ENCODE measurements at regions not wholly inside any gene's neighbourhood (a gene's known extent, or its start where the extent isn't known, plus 50 kb on each side); places are given as distances from the start of the nearest gene placed in this dataset.

DNA sequence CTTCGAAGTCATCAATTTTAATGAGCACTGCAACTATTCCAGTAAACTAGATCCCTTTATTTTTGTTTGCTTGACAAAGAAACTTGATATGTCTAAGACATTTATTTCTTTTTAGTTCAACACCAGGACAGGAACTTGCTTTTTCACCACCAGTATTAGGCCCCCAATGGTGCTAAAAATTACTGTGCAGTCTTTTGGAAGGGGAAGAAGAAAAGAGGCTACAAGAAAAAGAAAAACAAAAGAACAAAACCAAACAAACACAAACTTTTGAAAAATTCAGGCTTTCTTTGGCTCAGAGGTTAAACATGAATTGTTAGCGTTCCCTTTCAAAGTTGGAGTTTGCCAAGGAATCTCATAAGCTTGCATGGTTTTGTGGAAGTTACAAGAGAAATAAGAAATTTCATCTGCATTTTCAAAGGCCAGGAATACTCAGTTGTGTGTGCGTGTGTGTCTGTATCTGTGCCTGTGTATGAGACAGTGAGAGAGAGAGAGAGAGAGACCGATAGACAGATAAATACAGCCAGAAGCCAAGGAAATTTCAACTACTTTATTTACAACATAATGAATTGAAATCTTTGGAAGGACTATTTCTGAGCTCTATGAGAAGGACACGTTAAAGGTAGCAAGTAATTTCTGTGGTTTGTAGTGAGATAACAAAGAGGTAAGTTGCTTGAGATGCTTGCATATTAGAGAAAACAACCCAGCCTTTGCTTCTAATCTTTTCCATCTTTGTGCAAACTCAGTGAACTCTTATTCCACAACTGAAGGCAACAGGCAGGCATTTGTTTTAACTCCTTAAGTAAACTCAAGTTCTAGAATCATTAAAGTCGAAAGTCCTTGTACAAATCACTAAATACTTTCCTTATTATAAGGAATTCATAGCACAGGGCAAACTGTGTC, 171.0 kb upstream of the CITED2 start (continued):
- TF ChIP-seq, protein P1, sequence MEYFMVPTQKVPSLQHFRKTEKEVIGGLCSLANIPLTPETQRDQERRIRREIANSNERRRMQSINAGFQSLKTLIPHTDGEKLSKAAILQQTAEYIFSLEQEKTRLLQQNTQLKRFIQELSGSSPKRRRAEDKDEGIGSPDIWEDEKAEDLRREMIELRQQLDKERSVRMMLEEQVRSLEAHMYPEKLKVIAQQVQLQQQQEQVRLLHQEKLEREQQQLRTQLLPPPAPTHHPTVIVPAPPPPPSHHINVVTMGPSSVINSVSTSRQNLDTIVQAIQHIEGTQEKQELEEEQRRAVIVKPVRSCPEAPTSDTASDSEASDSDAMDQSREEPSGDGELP (CRISPR knock-in tag; IDR thresholded peaks at IDR 0.05; ENCODE audit: borderline replicate concordance): no peak
- TF ChIP-seq, protein P2, sequence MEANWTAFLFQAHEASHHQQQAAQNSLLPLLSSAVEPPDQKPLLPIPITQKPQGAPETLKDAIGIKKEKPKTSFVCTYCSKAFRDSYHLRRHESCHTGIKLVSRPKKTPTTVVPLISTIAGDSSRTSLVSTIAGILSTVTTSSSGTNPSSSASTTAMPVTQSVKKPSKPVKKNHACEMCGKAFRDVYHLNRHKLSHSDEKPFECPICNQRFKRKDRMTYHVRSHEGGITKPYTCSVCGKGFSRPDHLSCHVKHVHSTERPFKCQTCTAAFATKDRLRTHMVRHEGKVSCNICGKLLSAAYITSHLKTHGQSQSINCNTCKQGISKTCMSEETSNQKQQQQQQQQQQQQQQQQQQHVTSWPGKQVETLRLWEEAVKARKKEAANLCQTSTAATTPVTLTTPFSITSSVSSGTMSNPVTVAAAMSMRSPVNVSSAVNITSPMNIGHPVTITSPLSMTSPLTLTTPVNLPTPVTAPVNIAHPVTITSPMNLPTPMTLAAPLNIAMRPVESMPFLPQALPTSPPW (CRISPR knock-in tag; IDR thresholded peaks at IDR 0.05): no peak
- TF ChIP-seq MTA3 (IDR thresholded peaks at IDR 0.05; ENCODE audit: borderline replicate concordance): no peak
- TF ChIP-seq ZNF57 (CRISPR knock-in tag; IDR thresholded peaks at IDR 0.05): no peak
- TF ChIP-seq, protein P3, sequence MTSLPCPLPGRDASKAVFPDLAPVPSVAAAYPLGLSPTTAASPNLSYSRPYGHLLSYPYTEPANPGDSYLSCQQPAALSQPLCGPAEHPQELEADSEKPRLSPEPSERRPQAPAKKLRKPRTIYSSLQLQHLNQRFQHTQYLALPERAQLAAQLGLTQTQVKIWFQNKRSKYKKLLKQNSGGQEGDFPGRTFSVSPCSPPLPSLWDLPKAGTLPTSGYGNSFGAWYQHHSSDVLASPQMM (CRISPR knock-in tag; IDR thresholded peaks at IDR 0.05): no peak
- peak; percentile 45; the same call in 1 of the 2 replicates for TF ChIP-seq CEBPB (tag; IDR thresholded peaks at IDR 0.05)
- 0 out of 4 replicates have a peak, but pooled peaks of 1 of the 2 experiments have one; percentile 14 for TF ChIP-seq FOXA3 (CRISPR knock-in tag; conservative IDR thresholded peaks at IDR 0.05 in 1 of 2, IDR thresholded peaks at IDR 0.05 in 1 of 2)
- TF ChIP-seq ZNF311 (CRISPR knock-in tag; IDR thresholded peaks at IDR 0.05): no peak
- no peak for TF ChIP-seq ZNF778 (CRISPR knock-in tag; IDR thresholded peaks at IDR 0.05)
- peak; percentile 18 for TF ChIP-seq TAF9B (IDR thresholded peaks at IDR 0.05; ENCODE audit: partially characterized antibody)
- TF ChIP-seq ZNF584 (CRISPR knock-in tag; IDR thresholded peaks at IDR 0.05; ENCODE audit: low read depth): no peak
- no peak for TF ChIP-seq CREB1 (IDR thresholded peaks at IDR 0.05)
- no peak for TF ChIP-seq CREB1 (CRISPR knock-in tag; IDR thresholded peaks at IDR 0.05)
- TF ChIP-seq EP300 (IDR thresholded peaks at IDR 0.05; ENCODE audit: low read length): 0 out of 2 replicates have a peak, but pooled peaks have one; percentile 14
- TF ChIP-seq RBBP5 (IDR thresholded peaks at IDR 0.05; ENCODE audit: borderline replicate concordance, insufficient read depth, low read length, poor library complexity, severe bottlenecking): no peak
- TF ChIP-seq ZNF830 (CRISPR knock-in tag; IDR thresholded peaks at IDR 0.05): no peak
- TF ChIP-seq RCOR1 (IDR thresholded peaks at IDR 0.05; ENCODE audit: borderline replicate concordance in 1 of 2, low read depth in 2 of 2, low read length in 2 of 2): no peak
- no peak for TF ChIP-seq PHF21A (IDR thresholded peaks at IDR 0.05; ENCODE audit: borderline replicate concordance, low read depth)
- no peak for TF ChIP-seq CBX3 (IDR thresholded peaks at IDR 0.05; ENCODE audit: borderline replicate concordance in 1 of 2, low read length in 2 of 2)
- TF ChIP-seq ZNF785 (CRISPR knock-in tag; IDR thresholded peaks at IDR 0.05): no peak
- TF ChIP-seq SETDB1 (IDR thresholded peaks at IDR 0.05; ENCODE audit: low read length): no peak
- TF ChIP-seq, protein P4, sequence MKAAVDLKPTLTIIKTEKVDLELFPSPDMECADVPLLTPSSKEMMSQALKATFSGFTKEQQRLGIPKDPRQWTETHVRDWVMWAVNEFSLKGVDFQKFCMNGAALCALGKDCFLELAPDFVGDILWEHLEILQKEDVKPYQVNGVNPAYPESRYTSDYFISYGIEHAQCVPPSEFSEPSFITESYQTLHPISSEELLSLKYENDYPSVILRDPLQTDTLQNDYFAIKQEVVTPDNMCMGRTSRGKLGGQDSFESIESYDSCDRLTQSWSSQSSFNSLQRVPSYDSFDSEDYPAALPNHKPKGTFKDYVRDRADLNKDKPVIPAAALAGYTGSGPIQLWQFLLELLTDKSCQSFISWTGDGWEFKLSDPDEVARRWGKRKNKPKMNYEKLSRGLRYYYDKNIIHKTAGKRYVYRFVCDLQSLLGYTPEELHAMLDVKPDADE (conservative IDR thresholded peaks at IDR 0.05; ENCODE audit: control insufficient read depth, low read depth, low read length): no peak
- no peak for TF ChIP-seq ELF2 (CRISPR knock-in tag; IDR thresholded peaks at IDR 0.05)
- no peak for TF ChIP-seq NRF1 (conservative IDR thresholded peaks at IDR 0.05 in 1 of 2, IDR thresholded peaks at IDR 0.05 in 1 of 2)
- no peak for TF ChIP-seq ZNF143 (CRISPR knock-in tag; IDR thresholded peaks at IDR 0.05)

All from K562 (cell line).